ENCODE measurements at regions not wholly inside any gene's neighbourhood (a gene's known extent, or its start where the extent isn't known, plus 50 kb on each side); places are given as distances from the start of the nearest gene placed in this dataset.

- TF ChIP-seq CTCF (IDR thresholded peaks at IDR 0.05), result no peak
- no peak for TF ChIP-seq POLR2A (IDR thresholded peaks at IDR 0.05)
Measured at GRCh38 chr6:120302041-120302440, 952.5 kb upstream of the MAN1A1 start.

Data from tibial nerve (tissue), 3 donors.